Caco-2 (cell line): ENCODE measurements at regions not wholly inside any gene's neighbourhood (a gene's known extent, or its start where the extent isn't known, plus 50 kb on each side); places are given as distances from the start of the nearest gene placed in this dataset.

Experiments used
- BruUV-seq: library from RNA; stranded (reverse); fragments of 400-500 nt; replicated peaks from 2 replicates; lab custom pipeline; 2021; lab: Mats Ljungman, UMichigan
- CTCF ChIA-PET: fragments of 300-600 bp; sonication (Branson Sonifier 250); formaldehyde crosslinking; loops from one replicate; lab custom pipeline; 2022; ENCODE audit warnings: antibody characterized with exemption; lab: Charles Lee
- POLR2A ChIA-PET: fragments of 300-600 bp; sonication (Branson Sonifier 250); formaldehyde crosslinking; loops from one replicate; lab custom pipeline; 2022; ENCODE audit warnings: antibody characterized with exemption; lab: Charles Lee
- DNase-seq, 2 experiments: peaks; one replicate each; pipeline versions ENCODE4 v3.0.0 to v3.0.0-alpha.2; 2020 to 2022
- H3K27me3 ChIP-seq: replicated peaks from 2 replicates; pipeline ENCODE4 v1.6.0; 2011; ENCODE audit warnings: low read length; ENCODE audit not compliant: control insufficient read depth, insufficient read depth
- H3K36me3 ChIP-seq: 2 replicates; pipeline ENCODE4 v1.5.1; 2011; ENCODE audit warnings: low read length; ENCODE audit not compliant: control insufficient read depth, insufficient read depth
- H3K4me1 ChIP-seq: fragments of 250-450 bp; sonication (Bioruptor Pico); 2 replicates; pipeline ENCODE4 v1.5.1; 2020; ENCODE audit warnings: mild to moderate bottlenecking
- H3K4me3 ChIP-seq: 2 replicates; pipeline ENCODE4 v1.5.1; 2011; ENCODE audit warnings: low read depth, mild to moderate bottlenecking, control low read depth, low read length
- H3K9me3 ChIP-seq: fragments of 250-450 bp; sonication (Bioruptor Pico); 2 replicates; pipeline ENCODE4 v1.5.1; 2020; ENCODE audit warnings: mild to moderate bottlenecking, moderate library complexity
- H3K27ac Mint-ChIP-seq: one replicate; pipeline ENCODE4 v1.8.0; 2022; ENCODE audit warnings: mixed read lengths; ENCODE audit not compliant: unreplicated experiment
- H3K27me3 Mint-ChIP-seq: one replicate; pipeline ENCODE4 v1.8.0; 2022; ENCODE audit warnings: mixed read lengths; ENCODE audit not compliant: insufficient read depth, unreplicated experiment
- H3K36me3 Mint-ChIP-seq: one replicate; pipeline ENCODE4 v1.8.0; 2022; ENCODE audit warnings: mild to moderate bottlenecking, mixed read lengths; ENCODE audit not compliant: insufficient read depth, unreplicated experiment
- H3K4me1 Mint-ChIP-seq: one replicate; pipeline ENCODE4 v1.8.0; 2022; ENCODE audit warnings: low read depth, mixed read lengths; ENCODE audit not compliant: unreplicated experiment
- H3K4me3 Mint-ChIP-seq: one replicate; pipeline ENCODE4 v1.8.0; 2022; ENCODE audit warnings: mild to moderate bottlenecking, moderate library complexity, mixed read lengths; ENCODE audit not compliant: unreplicated experiment
- H3K9me3 Mint-ChIP-seq: one replicate; pipeline ENCODE4 v1.8.0; 2022; ENCODE audit warnings: mixed read lengths; ENCODE audit not compliant: unreplicated experiment
- CTCF ChIP-seq, 2 experiments: fragments of 200-600 bp in 1 of 2; IDR thresholded peaks; 1 replicate in 1 of 2; 2 replicates in 1 of 2; pipeline versions ENCODE4 v1.5.1 to v1.8.0; 2011 to 2022; ENCODE audit warnings: antibody characterized with exemption in 1 of 2, control low read depth in 1 of 2, inconsistent platforms in 1 of 2, low read depth in 1 of 2, low read length in 1 of 2, mild to moderate bottlenecking in 1 of 2, moderate library complexity in 1 of 2; ENCODE audit not compliant: insufficient read depth in 1 of 2, severe bottlenecking in 1 of 2, unreplicated experiment in 1 of 2
- intact Hi-C: fragments of 100-400 bp; cut with micrococcal nuclease; formaldehyde crosslinking; loops from one replicate; pipeline ENCODE4 v1.10.0; 2022; ENCODE audit not compliant: unreplicated experiment

- H3K27me3 ChIP-seq = no peaks in the 10 kb centered on the region
- Mint-ChIP-seq H3K4me3 (no peak overlapping the region), H3K4me1 (no peaks in the 10 kb centered on the region), H3K27me3 (peaks cover 11% of the 10 kb centered on the region), H3K36me3 (no peaks in the 10 kb centered on the region), H3K9me3 (no peaks in the 10 kb centered on the region), H3K27ac (no peak overlapping the region)
- DNase-seq = no peak
- no peaks in the 10 kb centered on the region for H3K9me3 ChIP-seq
- no peaks in the 10 kb centered on the region for H3K36me3 ChIP-seq
- H3K4me1 ChIP-seq = no peaks in the 10 kb centered on the region
- ChIA-PET CTCF (interaction anchor here (1.1 kb wide), 1 partner anchor 8 kb away, joined by 5 read pairs; no protein-coding TSS in a partner anchor), POLR2A (no interaction called here)
- BruUV-seq = no TSS peak
- H3K4me3 ChIP-seq = no peak overlapping the region
- TF ChIP-seq CTCF (IDR thresholded peaks at IDR 0.05; ENCODE audit: insufficient read depth in 1 of 2, low read depth in 1 of 2, low read length in 1 of 2, severe bottlenecking in 1 of 2, unreplicated experiment in 1 of 2) = no peak
- intact Hi-C loops = no loop called here
Measured at GRCh38 chr1:114274621-114275317, 121.1 kb upstream of the SYT6 start.

- CTCF ChIA-PET = no interaction called here
- POLR2A ChIA-PET = no interaction called here
- no peak overlapping the region for H3K4me3 ChIP-seq
- H3K9me3 ChIP-seq = no peaks in the 10 kb centered on the region
- Mint-ChIP-seq H3K9me3 (no peaks in the 10 kb centered on the region), H3K27me3 (peaks cover 9% of the 10 kb centered on the region), H3K36me3 (no peaks in the 10 kb centered on the region), H3K4me3 (no peak overlapping the region), H3K4me1 (no peaks in the 10 kb centered on the region), H3K27ac (no peak overlapping the region)
- no peak for DNase-seq
- intact Hi-C loops = no loop called here
- no TSS peak for BruUV-seq
- no peaks in the 10 kb centered on the region for H3K27me3 ChIP-seq
- no peaks in the 10 kb centered on the region for H3K4me1 ChIP-seq
- no peaks in the 10 kb centered on the region for H3K36me3 ChIP-seq
- TF ChIP-seq CTCF (IDR thresholded peaks at IDR 0.05; ENCODE audit: insufficient read depth in 1 of 2, low read depth in 1 of 2, low read length in 1 of 2, severe bottlenecking in 1 of 2, unreplicated experiment in 1 of 2) = no peak
Measured at GRCh38 chr1:114272593-114272992, 118.9 kb upstream of the SYT6 start.

GRCh38 chr1:114270718-114271117, 117.0 kb upstream of the SYT6 start:
- ChIA-PET POLR2A (no interaction called here), CTCF (interaction anchor here (0.8 kb wide), 1 partner anchor 12 kb away, joined by 4 read pairs; no protein-coding TSS in a partner anchor)
- Mint-ChIP-seq H3K4me3 (no peak overlapping the region), H3K27ac (no peak overlapping the region), H3K36me3 (no peaks in the 10 kb centered on the region), H3K9me3 (no peaks in the 10 kb centered on the region), H3K27me3 (peaks cover under 1% of the 10 kb centered on the region), H3K4me1 (no peaks in the 10 kb centered on the region)
- BruUV-seq = no TSS peak
- Histone ChIP-seq H3K4me3 (no peak overlapping the region), H3K36me3 (no peaks in the 10 kb centered on the region), H3K27me3 (no peaks in the 10 kb centered on the region), H3K4me1 (no peaks in the 10 kb centered on the region), H3K9me3 (no peaks in the 10 kb centered on the region)
- intact Hi-C loops = no loop called here
- DNase-seq = no peak
- no peak for TF ChIP-seq CTCF (IDR thresholded peaks at IDR 0.05; ENCODE audit: insufficient read depth in 1 of 2, low read depth in 1 of 2, low read length in 1 of 2, severe bottlenecking in 1 of 2, unreplicated experiment in 1 of 2)
